GM23338 (cell line): ENCODE measurements at regions not wholly inside any gene's neighbourhood (a gene's known extent, or its start where the extent isn't known, plus 50 kb on each side); places are given as distances from the start of the nearest gene placed in this dataset.

Source experiments
- ATAC-seq: fragments of 200-7000 bp; cut with Tn5 transposase; 3 replicates; pipeline ENCODE4 v1.9.1; 2020
- DNase-seq: peaks from one replicate; pipeline ENCODE4 v3.0.0-alpha.2; 2015; ENCODE audit warnings: low spot score
- H2AFZ ChIP-seq: fragments of 200-600 bp; sonication (generic); 2 replicates; pipeline ENCODE4 v1.8.0; 2016; ENCODE audit warnings: antibody characterized with exemption, mild to moderate bottlenecking, moderate library complexity
- H3F3A ChIP-seq: fragments of 200-600 bp; sonication (generic); replicated peaks from 2 replicates; pipeline ENCODE4 v1.8.0; 2017; ENCODE audit warnings: antibody characterized with exemption, mixed run types, low read depth
- H3K27ac ChIP-seq: fragments of 200-600 bp; sonication (generic); 2 replicates; pipeline ENCODE4 v1.6.1; 2016; ENCODE audit warnings: low read depth
- H3K27me3 ChIP-seq: fragments of 200-600 bp; sonication (generic); 2 replicates; pipeline ENCODE4 v1.8.0; 2016; ENCODE audit warnings: mild to moderate bottlenecking, mixed run types, moderate library complexity; ENCODE audit not compliant: insufficient read depth
- H3K36me3 ChIP-seq: fragments of 200-600 bp; sonication (generic); 2 replicates; pipeline ENCODE4 v1.8.0; 2016; ENCODE audit warnings: mild to moderate bottlenecking; ENCODE audit not compliant: insufficient read depth
- H3K4me1 ChIP-seq: fragments of 200-600 bp; sonication (generic); 2 replicates; pipeline ENCODE4 v1.8.0; 2016; ENCODE audit warnings: mild to moderate bottlenecking, moderate library complexity; ENCODE audit not compliant: insufficient read depth
- H3K4me2 ChIP-seq: fragments of 200-600 bp; sonication (generic); 2 replicates; pipeline ENCODE4 v1.7.1; 2017; ENCODE audit warnings: mixed run types
- H3K4me3 ChIP-seq: fragments of 200-600 bp; sonication (generic); 2 replicates; pipeline ENCODE4 v1.6.1; 2016; ENCODE audit warnings: mixed run types
- H3K79me2 ChIP-seq: fragments of 200-600 bp; sonication (generic); replicated peaks from 2 replicates; pipeline ENCODE4 v1.8.0; 2017; ENCODE audit warnings: mild to moderate bottlenecking; ENCODE audit not compliant: insufficient read depth
- H3K9me2 ChIP-seq: fragments of 200-600 bp; sonication (generic); 2 replicates; pipeline ENCODE4 v1.8.0; 2017; ENCODE audit not compliant: insufficient read depth
- H4K20me1 ChIP-seq: fragments of 200-600 bp; sonication (generic); replicated peaks from 2 replicates; pipeline ENCODE4 v1.8.0; 2017; ENCODE audit warnings: mild to moderate bottlenecking; ENCODE audit not compliant: insufficient read depth
- H3K27ac Mint-ChIP-seq: 2 replicates; pipeline ENCODE4 v1.8.0; 2020; ENCODE audit warnings: inconsistent platforms, mild to moderate bottlenecking, moderate library complexity, mixed read lengths
- H3K27me3 Mint-ChIP-seq: 3 replicates; pipeline ENCODE4 v1.8.0; 2022; ENCODE audit warnings: low read depth, mild to moderate bottlenecking, moderate library complexity, mixed read lengths, inconsistent platforms; ENCODE audit not compliant: insufficient read depth, poor library complexity
- H3K36me3 Mint-ChIP-seq: 3 replicates; pipeline ENCODE4 v1.8.0; 2021; ENCODE audit warnings: low read depth, mild to moderate bottlenecking, inconsistent platforms, moderate library complexity, mixed read lengths
- H3K4me1 Mint-ChIP-seq: 3 replicates; pipeline ENCODE4 v1.8.0; 2020; ENCODE audit warnings: mild to moderate bottlenecking, inconsistent platforms, mixed read lengths
- H3K4me3 Mint-ChIP-seq: 3 replicates; pipeline ENCODE4 v1.8.0; 2021; ENCODE audit warnings: moderate library complexity, mild to moderate bottlenecking, inconsistent platforms, mixed read lengths
- H3K9me3 Mint-ChIP-seq: 3 replicates; pipeline ENCODE4 v1.8.0; 2020; ENCODE audit warnings: moderate library complexity, mild to moderate bottlenecking, inconsistent platforms, mixed read lengths
- CREB1 ChIP-seq: fragments of 250-450 bp; sonication (Bioruptor Pico); IDR thresholded peaks from 2 replicates; pipeline ENCODE4 v1.5.0; 2020; ENCODE audit warnings: low read depth, mild to moderate bottlenecking, moderate library complexity
- CTCF ChIP-seq, 2 experiments: fragments of 200-600 bp in 1 of 2; sonication (generic) in 1 of 2; conservative IDR thresholded peaks; 2 replicates each; pipeline versions ENCODE4 v1.5.1 to v1.6.1; 2016 to 2017; ENCODE audit warnings: antibody characterized with exemption in 2 of 2, low read depth in 2 of 2, mild to moderate bottlenecking in 2 of 2, moderate library complexity in 1 of 2
- ETS1 ChIP-seq: IDR thresholded peaks from 2 replicates; pipeline ENCODE4 v1.6.1; 2016; ENCODE audit warnings: antibody characterized with exemption
- POLR2AphosphoS5 ChIP-seq: IDR thresholded peaks from 2 replicates; pipeline ENCODE4 v1.6.1; 2016; ENCODE audit warnings: antibody characterized with exemption, low read depth
- REST ChIP-seq: IDR thresholded peaks from one replicate; pipeline ENCODE4 v1.6.1; 2018; ENCODE audit warnings: antibody characterized with exemption; ENCODE audit not compliant: unreplicated experiment
- ZNF114 ChIP-seq: fragments of 250-450 bp; sonication (Bioruptor Pico); IDR thresholded peaks from 2 replicates; pipeline ENCODE4 v1.5.0; 2020; ENCODE audit warnings: mild to moderate bottlenecking, moderate library complexity
- ZNF462 ChIP-seq: fragments of 250-450 bp; sonication (Bioruptor Pico); IDR thresholded peaks from 2 replicates; pipeline ENCODE4 v1.5.0; 2020; ENCODE audit warnings: mild to moderate bottlenecking, moderate library complexity

GRCh38 chr4:114205261-114205660, 225.8 kb upstream of the ARSJ start (continued):
- TF ChIP-seq REST (no peak), CTCF (conservative IDR thresholded peaks at IDR 0.05; ENCODE audit: low read depth in 2 of 2) (no peak), POLR2AphosphoS5 (no peak), CREB1 (CRISPR knock-in tag) (no peak)

- ATAC-seq, result no peak
- H3K27me3 Mint-ChIP-seq, result no peaks in the 10 kb centered on the region
- no peak for TF ChIP-seq ZNF462 (CRISPR knock-in tag)
- TF ChIP-seq CTCF (conservative IDR thresholded peaks at IDR 0.05; ENCODE audit: low read depth in 2 of 2), result 0 out of 4 replicates have a peak, but pooled peaks of 1 of the 2 experiments have one; percentile 12
- TF ChIP-seq ZNF114 (CRISPR knock-in tag), result no peak
- no peak for TF ChIP-seq ETS1
- no peak for TF ChIP-seq POLR2AphosphoS5
These were observed 229.2 kb upstream of the ARSJ start for GRCh38 chr4:114208574-114209151.

More at GRCh38 chr4:114208574-114209151, 229.2 kb upstream of the ARSJ start:
- Histone ChIP-seq H3K36me3 (no peaks in the 10 kb centered on the region), H3F3A (no peaks in the 10 kb centered on the region), H2AFZ (no peak overlapping the region), H4K20me1 (no peaks in the 10 kb centered on the region), H3K79me2 (no peaks in the 10 kb centered on the region), H3K4me2 (no peak overlapping the region), H3K4me3 (no peak overlapping the region), H3K27me3 (no peaks in the 10 kb centered on the region), H3K27ac (no peak overlapping the region), H3K4me1 (peaks cover 6% of the 10 kb centered on the region; the same call in 1 of the 2 replicates), H3K9me2 (no peaks in the 10 kb centered on the region)
- Mint-ChIP-seq H3K4me3 (no peak overlapping the region), H3K4me1 (peaks cover 3% of the 10 kb centered on the region; the same call in 2 of the 3 replicates), H3K36me3 (no peaks in the 10 kb centered on the region), H3K9me3 (no peaks in the 10 kb centered on the region), H3K27ac (no peak overlapping the region)
- no peak for DNase-seq
